Renal cortex interstitium (tissue), 11 donors: ENCODE measurements at regions not wholly inside any gene's neighbourhood (a gene's known extent, or its start where the extent isn't known, plus 50 kb on each side); places are given as distances from the start of the nearest gene placed in this dataset.
"Not testable (repeated sequence)": the region's sequence is repeated elsewhere in the genome, so short reads cannot be mapped to it uniquely, and the experiment has no call there.

Experiments
- DNase-seq, 11 donors: peaks; one replicate each; pipeline ENCODE4 v3.0.0-alpha.2; 2013; ENCODE audit warnings: low read depth in 9 of 11, low spot score in 4 of 11; ENCODE audit errors: extremely low read depth in 1 of 11

GRCh38 chr1:213684454-213684853 lies 303.3 kb upstream of the PROX1 start:
- DNase-seq: no peak

DNA sequence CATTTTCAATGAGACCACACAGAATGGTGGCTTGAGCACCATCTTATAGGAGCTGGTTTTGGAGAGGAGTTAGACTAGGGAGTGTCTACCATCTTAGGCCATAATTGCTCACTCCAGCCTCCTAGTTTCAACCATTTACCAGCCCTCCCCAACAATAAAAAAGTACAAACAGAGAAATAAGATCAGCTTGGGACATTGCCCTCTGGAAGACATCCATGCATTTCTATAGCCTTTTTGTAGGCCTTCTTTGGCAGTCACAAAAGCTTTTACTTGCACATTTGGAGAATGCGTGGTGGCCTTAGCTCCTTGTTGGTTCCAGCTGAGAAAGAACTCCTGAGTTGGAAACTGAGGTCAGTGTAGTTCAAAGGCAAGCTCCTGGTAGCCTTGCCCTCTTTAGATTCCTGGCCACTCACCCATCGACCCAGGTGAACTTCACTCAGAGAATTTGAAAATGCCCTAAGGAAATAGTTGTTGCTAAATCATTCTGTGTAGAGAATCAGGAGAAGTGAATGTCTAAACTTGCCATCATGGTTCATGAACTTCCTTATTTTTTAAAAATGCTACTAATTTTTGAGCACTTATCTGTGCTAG lies 301.7 kb upstream of the PROX1 start:
- DNase-seq: no peak

- no peak for DNase-seq
These were observed 300.8 kb upstream of the PROX1 start for GRCh38 chr1:213686983-213687382.

DNA sequence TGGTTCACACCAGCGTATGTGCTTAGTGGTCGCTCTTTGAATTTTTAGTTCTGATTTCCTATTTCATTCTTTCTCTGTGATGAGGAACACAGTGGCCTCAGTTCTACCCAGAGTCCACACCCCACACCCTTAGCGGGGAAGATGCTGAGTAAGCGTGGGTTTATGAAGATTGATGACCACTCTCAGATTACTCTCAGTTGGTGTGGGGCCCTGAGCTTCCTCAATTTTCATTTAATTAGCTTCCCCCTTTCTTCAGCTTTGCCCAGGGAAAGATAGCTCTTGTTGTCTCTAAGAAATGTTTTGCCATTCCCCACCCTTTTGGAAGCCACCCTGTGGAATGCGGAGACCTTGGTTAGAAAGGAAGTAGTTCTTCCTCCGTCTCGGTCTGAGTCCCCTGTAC lies 299.9 kb upstream of the PROX1 start:
- no peak for DNase-seq

DNA sequence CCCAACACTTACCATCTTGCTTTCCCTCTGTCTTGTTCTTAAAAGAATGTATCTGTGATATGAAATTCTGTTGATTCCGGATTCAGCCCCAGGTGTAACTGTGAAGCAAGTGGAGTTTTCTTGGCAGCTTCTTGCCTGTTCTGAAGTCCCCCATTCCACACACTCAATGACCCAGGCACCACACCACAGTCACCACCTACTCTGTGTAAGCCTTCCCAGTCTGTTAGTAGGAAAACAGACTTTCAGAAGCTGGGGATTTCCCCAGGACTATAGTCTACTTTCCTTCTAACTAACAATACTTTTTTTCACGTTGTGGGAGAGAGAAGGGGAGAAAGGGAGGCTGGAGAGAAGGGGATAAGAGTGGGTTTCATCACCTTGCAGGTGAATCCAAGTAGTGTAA lies 299.1 kb upstream of the PROX1 start:
- no peak for DNase-seq

DNA sequence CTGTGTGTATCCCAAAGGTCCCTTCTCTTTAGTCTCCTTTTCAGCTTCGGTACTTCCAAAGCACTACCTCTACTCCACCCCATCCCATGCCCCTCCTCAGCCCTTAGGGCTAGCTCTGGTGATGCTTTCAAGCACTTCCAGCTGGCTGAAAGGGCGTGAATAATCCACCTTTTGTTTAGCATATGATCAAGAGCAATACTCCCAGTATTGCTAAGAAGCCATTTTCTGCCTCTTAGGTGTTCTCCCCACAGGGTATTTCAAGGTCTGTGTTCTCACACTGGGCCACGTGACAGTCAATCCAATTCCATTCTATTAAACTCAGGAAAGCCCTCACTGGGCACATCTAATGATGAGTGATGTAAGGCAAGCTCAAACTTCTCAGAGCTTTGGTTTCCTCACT lies 298.5 kb upstream of the PROX1 start:
- no peak for DNase-seq

DNA sequence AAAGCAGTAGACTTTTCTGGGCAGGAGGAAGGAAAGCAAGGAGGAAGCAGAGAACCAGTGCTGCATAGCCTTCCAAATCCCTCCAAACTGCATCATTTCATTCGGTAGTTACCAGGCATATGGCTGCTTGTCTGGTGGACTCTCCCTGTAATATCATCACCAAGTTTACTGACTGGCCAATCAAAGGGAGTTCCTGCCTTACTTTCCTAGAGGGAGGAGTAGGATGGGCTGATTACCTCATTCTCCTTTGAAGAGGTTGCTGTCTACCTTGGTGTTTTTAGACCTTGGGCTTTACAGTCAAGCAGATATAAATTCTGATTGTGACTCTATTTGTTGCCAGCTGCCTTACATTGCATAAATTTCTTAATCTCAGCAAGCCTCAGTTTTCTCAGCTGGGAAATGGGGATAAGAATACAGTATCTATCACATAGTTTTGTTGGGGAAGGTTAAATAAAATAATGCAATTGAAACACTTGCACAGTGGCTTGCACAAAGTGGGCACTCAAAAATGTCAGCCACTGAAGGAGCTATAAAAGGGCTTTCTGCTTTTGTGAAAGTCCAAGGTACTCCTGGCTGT lies 297.3 kb upstream of the PROX1 start:
- DNase-seq: no peak

DNA sequence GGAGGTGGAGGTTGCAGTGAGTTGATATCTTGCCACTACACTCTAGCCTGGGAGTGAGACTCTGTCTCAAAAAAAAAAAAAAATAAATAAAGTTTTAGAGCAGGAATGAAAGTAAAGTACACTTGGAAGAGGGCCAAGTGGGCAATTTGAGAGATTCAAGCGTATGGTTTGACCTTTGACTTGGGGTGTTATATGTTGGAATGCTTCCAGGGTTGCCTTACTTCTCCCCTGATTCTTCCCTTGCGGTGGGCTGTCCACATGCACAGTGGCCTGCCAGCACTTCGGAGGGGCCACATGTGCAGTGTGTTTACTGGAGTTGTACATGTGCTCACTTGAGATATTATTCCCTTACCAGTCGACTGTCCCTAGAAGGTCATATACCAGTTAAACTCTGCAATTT lies 295.5 kb upstream of the PROX1 start:
- no peak for DNase-seq

- no peak for DNase-seq
These were observed 293.9 kb upstream of the PROX1 start for GRCh38 chr1:213693864-213694263.

DNA sequence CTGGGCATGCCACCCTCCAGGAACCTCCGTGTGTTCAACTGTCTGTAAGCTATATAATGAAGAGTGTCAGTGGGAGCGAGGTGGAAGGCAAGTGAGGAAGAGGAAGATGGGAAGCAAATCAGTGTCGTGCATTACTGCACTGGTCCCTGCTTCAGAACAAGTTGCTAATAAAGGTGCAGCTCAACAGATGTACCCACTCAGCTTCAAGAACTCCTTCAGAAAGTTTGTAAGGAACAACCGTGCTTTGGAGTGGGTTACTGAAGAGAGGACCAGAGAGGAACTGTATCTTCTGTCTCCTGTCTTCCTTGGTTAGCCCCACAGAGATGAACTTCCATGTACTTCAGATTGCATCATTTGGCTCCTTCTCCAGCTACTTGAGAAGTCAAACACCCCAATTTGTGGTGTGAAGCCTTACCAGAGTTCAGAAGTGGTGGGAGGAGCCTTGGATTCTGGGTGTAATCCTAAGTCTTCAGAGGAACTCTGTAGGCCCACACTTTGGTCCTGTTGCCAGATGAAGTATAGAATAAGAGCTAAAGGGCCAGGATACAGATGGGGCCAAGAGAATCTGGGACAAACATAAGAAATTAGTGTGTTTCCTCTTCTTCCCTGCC lies 290.5 kb upstream of the PROX1 start:
- no peak for DNase-seq

DNA sequence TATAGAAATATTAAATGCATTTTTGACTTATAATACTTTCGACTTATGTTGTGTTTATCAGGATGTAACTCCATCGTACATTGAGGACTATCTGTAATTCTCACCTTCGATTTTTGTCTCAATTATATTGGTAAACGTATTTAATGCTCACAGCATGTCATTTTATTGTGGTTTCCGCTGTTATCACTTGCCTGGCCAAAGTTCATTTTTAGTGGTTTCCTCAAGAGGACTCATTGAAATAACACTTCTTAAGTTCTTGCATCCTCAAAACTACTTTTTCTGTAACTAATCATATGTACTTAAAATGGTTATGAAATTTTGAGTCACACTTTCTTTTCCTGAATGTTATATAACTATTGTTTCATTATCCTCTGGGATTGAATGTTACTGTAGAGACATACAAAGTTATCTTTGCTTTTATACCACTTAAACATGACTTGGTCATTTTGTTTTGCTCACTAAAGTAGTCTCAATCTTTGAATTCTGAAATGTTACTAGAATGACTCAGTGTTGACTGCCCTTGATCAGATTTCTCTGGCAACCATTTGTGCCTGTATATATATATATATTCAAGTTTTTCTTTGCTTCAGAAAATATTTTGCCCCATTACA lies 289.6 kb upstream of the PROX1 start:
- no peak for DNase-seq

DNA sequence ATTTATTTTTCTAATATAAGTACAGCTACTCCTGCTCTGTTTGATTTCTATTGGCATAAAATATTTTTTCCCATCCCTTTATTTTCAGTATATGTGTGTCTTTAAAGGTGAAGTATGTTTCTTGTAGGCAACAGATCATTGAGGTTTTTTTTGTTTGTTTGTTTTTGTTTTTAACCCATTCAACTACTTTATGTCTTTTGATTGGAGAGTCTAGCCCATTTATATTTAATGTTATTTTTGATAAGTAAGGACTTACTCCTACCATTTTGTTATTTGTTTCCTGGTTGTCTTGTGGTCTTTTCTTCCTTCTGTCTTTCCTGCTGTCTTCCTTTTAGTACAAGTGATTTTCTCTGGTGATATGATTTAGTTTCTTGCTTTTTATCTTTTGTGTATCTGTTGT lies 285.1 kb upstream of the PROX1 start:
- DNase-seq: no peak

DNA sequence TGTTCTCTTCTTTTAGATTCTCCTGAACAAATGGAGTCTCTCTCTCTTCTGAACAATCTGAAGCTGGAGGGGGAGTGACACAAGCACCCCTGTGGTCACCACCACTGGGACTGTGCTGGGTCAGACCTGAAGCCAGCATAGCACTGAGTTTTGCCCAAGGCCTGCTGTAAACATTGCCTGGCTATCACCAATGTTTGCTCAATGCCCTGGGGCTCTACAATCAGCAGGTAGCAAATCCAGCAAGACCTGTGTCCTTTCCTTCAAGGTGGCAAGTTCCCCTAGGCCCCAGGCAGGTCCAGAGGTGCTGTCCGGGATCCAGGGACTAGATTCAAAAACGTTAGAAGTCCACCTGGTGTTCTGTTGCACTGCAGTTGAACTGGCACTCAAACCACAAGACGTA lies 282.8 kb upstream of the PROX1 start:
- no peak for DNase-seq

GRCh38 chr1:213711833-213712490 lies 275.8 kb upstream of the PROX1 start:
- DNase-seq: not testable (repeated sequence)

DNA sequence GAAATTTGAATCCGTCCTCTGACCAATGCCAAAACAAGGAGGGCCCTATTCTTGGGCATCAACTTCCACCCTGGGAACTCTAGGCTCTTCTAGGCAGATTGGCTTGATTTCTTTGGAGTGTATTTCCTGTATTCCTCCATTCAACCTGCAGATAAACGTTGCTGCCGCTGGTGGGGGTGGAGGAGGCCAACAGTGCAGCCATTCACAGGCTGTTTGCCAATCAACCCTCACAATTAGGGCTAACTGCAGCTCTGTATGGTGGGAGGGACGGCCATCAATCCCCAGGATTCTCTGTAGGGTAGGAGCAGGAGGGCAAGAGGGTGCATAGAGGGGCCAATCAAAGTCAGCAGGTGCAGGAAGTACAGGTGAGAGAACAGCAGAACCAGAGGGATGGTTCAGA lies 273.1 kb upstream of the PROX1 start:
- DNase-seq: no peak

GRCh38 chr1:213715182-213715581 lies 272.6 kb upstream of the PROX1 start:
- no peak for DNase-seq

DNA sequence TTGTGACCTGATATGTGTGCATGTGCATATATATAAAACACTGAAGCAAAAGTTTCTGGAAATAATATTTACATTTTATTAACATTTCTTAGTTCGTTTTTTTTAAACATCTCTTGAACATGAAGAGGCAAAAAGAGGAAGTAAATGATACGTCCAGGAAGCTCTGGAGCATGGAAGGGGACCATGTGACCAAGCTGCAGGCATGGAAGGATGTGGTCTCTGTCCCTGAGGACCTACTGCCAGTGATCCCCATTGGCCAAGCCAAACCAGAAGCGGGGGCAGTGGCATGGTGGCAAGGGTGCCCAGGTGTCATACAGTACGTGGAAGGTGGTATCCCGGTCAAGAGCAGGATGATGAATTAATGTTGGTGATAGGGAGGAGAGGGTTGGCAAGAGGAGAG lies 268.3 kb upstream of the PROX1 start:
- no peak for DNase-seq

GRCh38 chr1:213720032-213720431 lies 267.7 kb upstream of the PROX1 start:
- no peak for DNase-seq

- DNase-seq: no peak
These were observed 264.6 kb upstream of the PROX1 start for GRCh38 chr1:213723187-213723586.
